GM13976 (cell line): ENCODE measurements at regions not wholly inside any gene's neighbourhood (a gene's known extent, or its start where the extent isn't known, plus 50 kb on each side); places are given as distances from the start of the nearest gene placed in this dataset.

ENCODE experiments used
- DNase-seq: peaks from one replicate; pipeline ENCODE4 v3.0.0; 2012; ENCODE audit warnings: low spot score
- CTCF ChIP-seq: IDR thresholded peaks from 2 replicates; pipeline ENCODE4 v1.5.1; 2012; ENCODE audit warnings: borderline replicate concordance, mild to moderate bottlenecking; ENCODE audit not compliant: insufficient read depth; ENCODE audit errors: extremely low read depth, missing control alignments, control extremely low read depth
- in situ Hi-C: fragments of 300-500 bp; cut with MboI; formaldehyde crosslinking; loops from one replicate; pipeline ENCODE4 v1.12.0; 2022; ENCODE audit warnings: low sequenced_read_pairs, mixed read lengths, inconsistent platforms; ENCODE audit not compliant: unreplicated experiment

- no peak for DNase-seq
- no peak for TF ChIP-seq CTCF
- in situ Hi-C loops = loop anchor here (25.0 kb wide), 1 partner anchor 1004 kb away; no protein-coding TSS in a partner anchor
These were observed 153.4 kb upstream of the MPDZ start for GRCh38 chr9:13432904-13433303.

GRCh38 chr9:13431692-13432091 is 152.2 kb upstream of the MPDZ start:
- DNase-seq = no peak
- in situ Hi-C loops = loop anchor here (25.0 kb wide), 1 partner anchor 1006 kb away; no protein-coding TSS in a partner anchor
- no peak for TF ChIP-seq CTCF

GRCh38 chr9:13431222-13431536 is 151.7 kb upstream of the MPDZ start:
- in situ Hi-C loops = loop anchor here (25.0 kb wide), 1 partner anchor 1006 kb away; no protein-coding TSS in a partner anchor
- no peak for TF ChIP-seq CTCF
- no peak for DNase-seq

GRCh38 chr9:13430368-13431221 is 151.1 kb upstream of the MPDZ start:
- in situ Hi-C loops = loop anchor here (25.0 kb wide), 1 partner anchor 1007 kb away; no protein-coding TSS in a partner anchor
- DNase-seq = no peak
- TF ChIP-seq CTCF = no peak

GRCh38 chr9:13429301-13430190 is 150.1 kb upstream of the MPDZ start:
- no peak for TF ChIP-seq CTCF
- DNase-seq = no peak
- in situ Hi-C loops = loop anchor here (10.0 to 25.0 kb wide), 2 partner anchors 925 to 1008 kb away; no protein-coding TSS in a partner anchor

GRCh38 chr9:13428766-13429165 is 149.3 kb upstream of the MPDZ start:
- TF ChIP-seq CTCF = no peak
- DNase-seq = no peak
- in situ Hi-C loops = loop anchor here (10.0 to 25.0 kb wide), 2 partner anchors 926 to 1009 kb away; no protein-coding TSS in a partner anchor
